ENCODE measurements at regions not wholly inside any gene's neighbourhood (a gene's known extent, or its start where the extent isn't known, plus 50 kb on each side); places are given as distances from the start of the nearest gene placed in this dataset.
A peak's percentile ranks its signal among the peaks of the same experiment; 100 is the strongest.

GRCh38 chr10:24793648-24794379 lies 70.1 kb upstream of the ARHGAP21 start:
- peak; percentile 15 for DNase-seq (ENCODE audit: low read depth, low spot score)
- TF ChIP-seq, protein P1, sequence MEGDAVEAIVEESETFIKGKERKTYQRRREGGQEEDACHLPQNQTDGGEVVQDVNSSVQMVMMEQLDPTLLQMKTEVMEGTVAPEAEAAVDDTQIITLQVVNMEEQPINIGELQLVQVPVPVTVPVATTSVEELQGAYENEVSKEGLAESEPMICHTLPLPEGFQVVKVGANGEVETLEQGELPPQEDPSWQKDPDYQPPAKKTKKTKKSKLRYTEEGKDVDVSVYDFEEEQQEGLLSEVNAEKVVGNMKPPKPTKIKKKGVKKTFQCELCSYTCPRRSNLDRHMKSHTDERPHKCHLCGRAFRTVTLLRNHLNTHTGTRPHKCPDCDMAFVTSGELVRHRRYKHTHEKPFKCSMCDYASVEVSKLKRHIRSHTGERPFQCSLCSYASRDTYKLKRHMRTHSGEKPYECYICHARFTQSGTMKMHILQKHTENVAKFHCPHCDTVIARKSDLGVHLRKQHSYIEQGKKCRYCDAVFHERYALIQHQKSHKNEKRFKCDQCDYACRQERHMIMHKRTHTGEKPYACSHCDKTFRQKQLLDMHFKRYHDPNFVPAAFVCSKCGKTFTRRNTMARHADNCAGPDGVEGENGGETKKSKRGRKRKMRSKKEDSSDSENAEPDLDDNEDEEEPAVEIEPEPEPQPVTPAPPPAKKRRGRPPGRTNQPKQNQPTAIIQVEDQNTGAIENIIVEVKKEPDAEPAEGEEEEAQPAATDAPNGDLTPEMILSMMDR (IDR thresholded peaks at IDR 0.05; ENCODE audit: low read depth, low read length), result no peak
- no peak overlapping the region for H3K4me3 ChIP-seq (ENCODE audit: low read depth, low read length)
- in situ Hi-C loops (cut with HindIII; ENCODE audit: low sequenced_read_pairs), result no loop called here

- no peak for DNase-seq (ENCODE audit: low read depth, low spot score)
- in situ Hi-C loops (cut with HindIII; ENCODE audit: low sequenced_read_pairs), result no loop called here
- H3K4me3 ChIP-seq (ENCODE audit: low read depth, low read length), result no peak overlapping the region
- TF ChIP-seq, protein P1 (IDR thresholded peaks at IDR 0.05; ENCODE audit: low read depth, low read length), result no peak
Measured at GRCh38 chr10:24792638-24793037, 69.0 kb upstream of the ARHGAP21 start.

DNA sequence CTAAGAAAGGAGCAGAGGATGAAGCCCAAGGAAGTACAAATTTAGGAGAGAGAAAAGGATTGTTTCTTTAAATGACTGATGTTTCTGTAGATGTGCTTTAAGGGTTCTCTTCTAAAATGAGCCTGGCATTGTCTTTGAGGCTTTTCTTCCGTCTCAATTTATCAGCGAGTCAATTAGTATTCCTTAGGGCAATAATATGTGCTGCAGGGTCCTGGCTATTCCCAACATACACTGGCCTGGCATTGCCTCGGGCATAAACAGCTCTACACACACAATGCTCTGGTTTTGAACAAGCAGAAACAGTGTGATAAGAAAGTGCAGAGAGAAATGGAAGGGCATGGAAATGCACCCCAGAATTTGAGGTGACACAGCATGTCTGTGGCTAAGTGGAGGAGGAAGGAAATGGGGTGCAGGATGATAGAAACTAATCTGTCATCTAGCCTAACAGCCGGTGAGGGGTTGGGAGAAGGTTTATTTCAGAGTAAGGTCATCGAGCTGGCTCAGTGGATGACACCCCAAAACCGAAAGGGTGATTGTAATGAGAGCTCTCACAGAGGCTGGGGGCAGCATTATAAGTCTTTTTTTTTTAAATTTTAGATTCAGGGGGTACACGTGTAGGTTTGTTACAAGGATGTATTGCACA lies 67.5 kb upstream of the ARHGAP21 start:
- in situ Hi-C loops (cut with HindIII; ENCODE audit: low sequenced_read_pairs), result no loop called here

GRCh38 chr10:24790599-24790998 lies 66.9 kb upstream of the ARHGAP21 start:
- TF ChIP-seq, protein P1 (IDR thresholded peaks at IDR 0.05; ENCODE audit: low read depth, low read length), result no peak
- no peak for DNase-seq (ENCODE audit: low read depth, low spot score)
- H3K4me3 ChIP-seq (ENCODE audit: low read depth, low read length), result no peak overlapping the region
- in situ Hi-C loops (cut with HindIII; ENCODE audit: low sequenced_read_pairs), result no loop called here

More for the DNA sequence above, 67.5 kb upstream of the ARHGAP21 start:
- DNase-seq (ENCODE audit: low read depth, low spot score), result no peak
- TF ChIP-seq, protein P1 (IDR thresholded peaks at IDR 0.05; ENCODE audit: low read depth, low read length), result no peak
- no peak overlapping the region for H3K4me3 ChIP-seq (ENCODE audit: low read depth, low read length)

- TF ChIP-seq, protein P1 (IDR thresholded peaks at IDR 0.05; ENCODE audit: low read depth, low read length), result no peak
- H3K4me3 ChIP-seq (ENCODE audit: low read depth, low read length), result no peak overlapping the region
- no peak for DNase-seq (ENCODE audit: low read depth, low spot score)
- in situ Hi-C loops (cut with HindIII; ENCODE audit: low sequenced_read_pairs), result no loop called here
Measured at GRCh38 chr10:24790073-24790472, 66.4 kb upstream of the ARHGAP21 start.

GRCh38 chr10:24784923-24785322 lies 61.2 kb upstream of the ARHGAP21 start:
- DNase-seq (ENCODE audit: low read depth, low spot score), result no peak
- in situ Hi-C loops (cut with HindIII; ENCODE audit: low sequenced_read_pairs), result no loop called here
- TF ChIP-seq, protein P1 (IDR thresholded peaks at IDR 0.05; ENCODE audit: low read depth, low read length), result no peak
- H3K4me3 ChIP-seq (ENCODE audit: low read depth, low read length), result no peak overlapping the region
